GM10266 (cell line): ENCODE measurements at regions not wholly inside any gene's neighbourhood (a gene's known extent, or its start where the extent isn't known, plus 50 kb on each side); places are given as distances from the start of the nearest gene placed in this dataset.

ENCODE experiments used
- DNase-seq: peaks from one replicate; pipeline ENCODE4 v3.0.0; 2012; ENCODE audit errors: extremely low spot score
- TF ChIP-seq, protein P1 (sequence below): IDR thresholded peaks from 2 replicates; pipeline ENCODE4 v1.5.1; 2012; ENCODE audit warnings: mild to moderate bottlenecking, low read depth; ENCODE audit not compliant: control insufficient read depth, insufficient read depth; ENCODE audit errors: missing control alignments

GRCh38 chr10:31754803-31755624, 173.6 kb downstream of the ARHGAP12 start:
- DNase-seq, result no peak

DNA sequence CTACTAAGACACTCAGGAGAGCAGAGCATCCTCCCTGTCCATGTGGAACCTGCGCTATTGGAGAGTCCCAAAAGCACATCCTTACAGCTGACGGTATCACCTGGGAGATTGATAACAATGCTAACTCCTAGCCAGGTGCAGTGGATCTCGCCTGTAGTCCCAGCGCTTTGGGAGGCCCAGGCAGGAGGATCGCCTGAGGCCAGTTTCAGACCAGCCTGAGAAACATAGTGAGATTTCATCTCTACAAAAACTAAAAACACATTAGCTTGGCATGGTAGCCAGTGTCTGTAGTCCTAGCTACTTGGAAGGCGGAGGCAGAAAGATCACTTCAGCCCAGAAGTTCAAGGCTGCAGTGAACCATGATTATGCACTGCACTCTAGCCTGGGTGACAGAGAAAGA, 174.9 kb downstream of the ARHGAP12 start:
- TF ChIP-seq, protein P1, sequence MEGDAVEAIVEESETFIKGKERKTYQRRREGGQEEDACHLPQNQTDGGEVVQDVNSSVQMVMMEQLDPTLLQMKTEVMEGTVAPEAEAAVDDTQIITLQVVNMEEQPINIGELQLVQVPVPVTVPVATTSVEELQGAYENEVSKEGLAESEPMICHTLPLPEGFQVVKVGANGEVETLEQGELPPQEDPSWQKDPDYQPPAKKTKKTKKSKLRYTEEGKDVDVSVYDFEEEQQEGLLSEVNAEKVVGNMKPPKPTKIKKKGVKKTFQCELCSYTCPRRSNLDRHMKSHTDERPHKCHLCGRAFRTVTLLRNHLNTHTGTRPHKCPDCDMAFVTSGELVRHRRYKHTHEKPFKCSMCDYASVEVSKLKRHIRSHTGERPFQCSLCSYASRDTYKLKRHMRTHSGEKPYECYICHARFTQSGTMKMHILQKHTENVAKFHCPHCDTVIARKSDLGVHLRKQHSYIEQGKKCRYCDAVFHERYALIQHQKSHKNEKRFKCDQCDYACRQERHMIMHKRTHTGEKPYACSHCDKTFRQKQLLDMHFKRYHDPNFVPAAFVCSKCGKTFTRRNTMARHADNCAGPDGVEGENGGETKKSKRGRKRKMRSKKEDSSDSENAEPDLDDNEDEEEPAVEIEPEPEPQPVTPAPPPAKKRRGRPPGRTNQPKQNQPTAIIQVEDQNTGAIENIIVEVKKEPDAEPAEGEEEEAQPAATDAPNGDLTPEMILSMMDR, result no peak
- DNase-seq, result no peak

More at GRCh38 chr10:31754803-31755624, 173.6 kb downstream of the ARHGAP12 start:
- TF ChIP-seq, protein P1, result no peak

DNA sequence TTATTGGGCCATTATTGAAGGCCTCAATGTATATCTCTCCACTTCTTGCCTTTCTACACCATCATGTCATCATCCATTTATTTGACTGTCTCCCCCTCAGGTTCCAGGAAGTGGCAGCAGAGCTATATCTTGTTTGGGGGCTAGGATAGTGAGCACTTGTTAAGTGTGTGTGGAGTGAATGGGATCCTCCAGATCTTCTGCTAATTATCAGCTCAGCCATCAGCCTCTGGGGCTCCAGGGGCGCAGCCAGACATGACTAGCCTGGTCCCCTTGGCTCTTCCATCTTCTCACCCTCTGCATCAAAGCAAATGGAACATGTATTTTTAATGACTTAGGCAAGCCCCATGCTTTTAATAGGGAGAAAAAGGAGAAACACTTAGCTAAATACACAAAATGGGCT, 176.5 kb downstream of the ARHGAP12 start:
- DNase-seq, result no peak
- TF ChIP-seq, protein P1, result no peak

DNA sequence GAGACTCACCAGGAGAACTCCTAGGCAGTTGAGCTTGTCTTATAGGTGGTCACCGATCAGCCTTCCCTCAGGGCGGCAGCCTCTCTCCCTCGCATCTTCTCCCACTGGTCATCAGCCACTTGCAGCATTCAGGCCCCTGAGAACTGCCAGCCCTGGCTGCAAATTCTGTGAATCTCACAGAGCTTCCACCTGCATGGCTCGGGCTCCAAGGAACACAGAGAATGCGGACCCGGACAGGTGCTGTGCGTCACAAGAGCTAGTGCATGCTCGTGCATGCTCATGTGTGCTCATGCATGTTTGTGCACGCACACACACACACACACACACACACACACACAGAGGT, 176.9 kb downstream of the ARHGAP12 start:
- TF ChIP-seq, protein P1, result no peak

DNA sequence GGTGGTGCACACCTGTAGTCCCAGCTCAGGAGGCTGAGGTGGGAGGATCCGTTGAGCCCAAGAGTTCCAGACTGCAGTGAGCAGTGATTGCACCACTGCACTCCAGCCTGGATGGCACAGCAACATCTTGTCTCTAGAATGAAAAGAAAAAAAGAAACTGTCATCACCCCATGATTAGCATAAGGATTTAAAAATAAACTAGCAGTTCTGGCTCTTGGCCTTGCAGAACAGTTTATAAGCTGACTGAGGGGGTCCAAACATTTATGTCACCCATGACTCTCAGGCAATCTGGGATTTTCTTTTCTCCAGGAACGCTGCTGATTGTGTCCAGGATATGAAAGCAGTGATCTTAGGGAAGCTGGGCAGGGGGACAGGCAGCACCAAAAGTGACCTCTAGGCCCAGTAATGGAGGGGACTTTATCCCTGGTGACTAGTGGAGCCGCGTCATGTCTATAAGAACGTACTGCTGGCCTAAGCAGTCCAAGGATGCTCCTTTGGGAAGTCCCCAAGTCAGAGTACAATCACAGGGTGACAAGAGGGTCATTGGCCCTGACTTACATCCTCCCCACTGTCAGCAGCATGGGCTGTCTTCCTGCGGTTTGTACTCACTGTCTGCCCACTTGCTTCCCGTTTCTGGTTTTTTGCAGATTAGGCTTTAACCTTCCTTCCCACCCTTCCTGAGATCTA, 177.4 kb downstream of the ARHGAP12 start:
- TF ChIP-seq, protein P1, result no peak
- DNase-seq, result no peak

More for the DNA sequence above, 176.9 kb downstream of the ARHGAP12 start:
- no peak for DNase-seq

DNA sequence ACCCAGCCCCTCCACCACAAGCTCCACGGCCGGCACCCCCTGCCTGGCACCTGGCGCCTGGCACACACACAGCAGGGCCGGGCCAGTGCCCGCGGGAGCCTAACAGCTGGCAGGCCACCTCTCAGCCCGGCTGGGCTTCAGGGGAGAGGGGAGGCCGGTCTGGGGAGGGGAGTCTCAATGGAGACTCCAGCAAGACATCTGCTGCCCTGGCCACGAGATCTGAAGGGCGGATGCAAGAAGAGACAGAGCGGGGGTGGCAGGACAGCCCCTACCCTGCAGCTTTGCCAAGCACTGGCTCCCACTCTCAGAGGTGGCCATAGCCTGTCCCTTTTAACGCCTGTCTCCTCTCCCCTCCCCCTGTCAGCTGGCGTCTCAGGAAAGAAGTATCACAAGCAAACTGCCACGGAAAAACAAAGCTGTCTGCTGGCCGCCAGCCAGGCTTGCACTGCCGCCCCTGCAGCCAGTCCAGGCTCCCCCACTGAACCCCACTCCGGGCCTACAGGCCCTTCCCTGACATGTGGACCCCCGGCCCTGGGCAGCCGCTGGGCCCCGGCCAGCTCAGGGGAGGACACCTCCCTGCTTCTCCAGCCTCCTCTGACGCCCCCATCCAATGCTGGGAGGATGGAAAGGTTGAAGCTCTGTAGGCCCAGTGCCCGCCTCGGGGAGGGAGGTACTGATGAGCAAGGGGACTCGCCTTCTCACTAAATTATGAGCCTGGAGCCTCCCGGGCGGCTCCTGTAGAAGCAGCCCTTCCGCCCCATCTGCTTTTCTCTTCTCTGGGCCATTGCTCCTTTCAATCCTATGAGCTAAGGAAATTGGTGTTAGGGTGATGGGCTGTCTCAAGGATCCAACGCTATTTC, 178.4 kb downstream of the ARHGAP12 start:
- TF ChIP-seq, protein P1, result no peak
- DNase-seq, result no peak
